NCI-H2227 treated with DMSO at 0.1 percent for 48 hours (cell line): ENCODE measurements at regions not wholly inside any gene's neighbourhood (a gene's known extent, or its start where the extent isn't known, plus 50 kb on each side); places are given as distances from the start of the nearest gene placed in this dataset.

Experiments
- DNase-seq: peaks from one replicate; lab custom pipeline; 2025; lab: John Stamatoyannopoulos, UW

GRCh38 chr6:87936065-87936464 is 111.6 kb upstream of the SPACA1 start:
- DNase-seq = no peak

DNA sequence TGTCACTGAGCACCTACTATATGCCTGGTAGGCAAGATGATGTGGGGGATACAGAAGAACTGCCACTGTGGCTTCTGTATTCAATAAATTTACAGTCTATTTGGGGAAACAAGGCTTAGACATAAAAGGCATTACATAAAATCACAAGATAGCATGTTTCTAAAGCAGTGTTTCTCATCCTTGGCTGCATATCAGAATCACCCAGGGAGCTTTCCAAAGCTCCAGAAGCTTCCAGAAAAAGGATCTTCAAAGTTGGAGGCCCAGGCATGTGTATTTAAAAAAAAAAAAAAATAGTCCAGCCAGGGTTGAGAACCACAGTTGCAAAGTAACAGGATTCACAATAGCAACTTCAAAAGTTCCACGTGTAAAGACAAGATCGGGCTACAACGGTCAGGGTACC is 112.4 kb upstream of the SPACA1 start:
- no peak for DNase-seq

GRCh38 chr6:87932361-87932760 is 115.3 kb upstream of the SPACA1 start:
- no peak for DNase-seq

GRCh38 chr6:87929843-87930288 is 117.8 kb upstream of the SPACA1 start:
- DNase-seq = peak; percentile 61

- DNase-seq = no peak
These were observed 121.0 kb upstream of the SPACA1 start for GRCh38 chr6:87926687-87927086.

GRCh38 chr6:87926072-87926471 is 121.6 kb upstream of the SPACA1 start:
- DNase-seq = no peak

DNA sequence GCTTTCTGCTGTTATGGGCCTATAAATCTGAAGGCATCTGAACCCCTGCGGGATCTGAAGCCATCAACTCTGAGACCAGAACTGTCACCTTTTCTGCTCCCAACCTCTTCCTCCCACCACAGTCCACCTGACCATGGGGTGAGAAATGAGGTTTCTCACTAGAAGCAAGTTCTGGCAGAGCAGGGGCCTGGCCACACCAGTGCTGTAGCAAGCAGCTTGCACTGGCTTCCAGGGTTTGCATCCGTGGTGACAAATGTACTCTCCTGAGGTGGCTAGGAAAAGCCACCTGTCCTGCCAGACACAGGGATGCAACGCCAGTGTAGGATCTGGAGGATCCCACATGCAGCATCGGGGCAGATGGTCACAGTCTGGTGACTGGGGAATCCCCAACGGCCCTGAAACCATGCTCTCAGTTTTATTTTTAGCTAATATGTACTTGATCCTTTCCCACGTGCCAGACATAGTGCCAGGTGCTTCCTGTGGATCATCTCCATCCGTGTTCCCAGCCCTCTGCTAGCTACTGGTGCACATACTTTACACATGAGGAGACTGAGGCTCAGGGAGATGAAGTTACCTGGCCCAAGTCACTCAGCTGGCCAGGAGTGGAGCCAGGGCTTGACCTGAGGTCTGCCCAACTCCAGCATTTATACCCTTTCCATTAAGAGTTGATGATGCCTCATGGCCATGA is 122.1 kb upstream of the SPACA1 start:
- no peak for DNase-seq

DNA sequence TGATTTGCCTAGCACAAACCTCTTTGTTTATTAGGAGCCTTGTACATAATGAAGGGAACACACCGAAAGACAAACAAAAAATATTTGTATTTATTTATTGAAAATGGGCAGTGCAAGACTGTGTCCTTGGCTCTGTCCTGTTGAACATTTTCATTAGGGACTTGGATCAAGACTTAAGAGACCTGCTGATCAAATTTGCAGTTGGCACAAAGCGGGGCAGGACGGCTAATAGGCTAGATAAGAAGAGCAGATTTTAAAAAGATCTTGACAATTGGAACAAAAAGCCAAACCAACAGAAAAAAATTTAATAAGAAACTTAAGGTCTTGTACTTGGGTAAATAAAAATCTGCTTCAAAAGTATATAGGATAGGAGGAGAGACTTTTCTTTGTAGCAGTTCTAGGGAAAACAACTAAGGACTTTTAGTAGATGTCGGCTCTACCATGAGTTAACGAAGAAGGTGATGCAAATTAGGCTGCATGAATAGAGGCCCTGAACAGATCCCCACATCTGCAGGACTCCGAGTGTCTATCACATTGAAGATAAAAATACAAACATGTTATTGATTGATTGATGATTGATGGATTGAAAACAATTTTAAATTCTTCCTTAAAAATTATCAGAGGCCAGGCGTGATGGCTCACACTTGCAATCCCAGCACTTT is 124.1 kb upstream of the SPACA1 start:
- DNase-seq = no peak

DNA sequence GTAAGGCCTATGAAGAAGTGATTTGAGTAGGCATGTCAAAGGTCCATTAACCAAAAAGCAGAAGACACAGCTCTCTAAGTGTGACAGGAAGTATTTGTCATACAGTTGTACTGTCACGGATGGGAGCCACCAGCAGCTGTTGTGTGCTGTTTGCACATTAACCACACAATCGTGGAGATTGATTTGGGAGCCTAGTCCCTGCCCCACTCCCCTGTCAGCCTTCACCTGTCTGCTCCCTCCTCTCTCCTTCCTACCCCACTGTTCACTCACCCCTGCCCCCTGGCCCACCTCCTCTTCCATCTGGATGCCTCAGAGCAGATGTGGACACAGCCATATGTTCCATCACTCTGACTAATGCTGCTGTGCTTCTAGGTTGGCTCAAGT is 124.7 kb upstream of the SPACA1 start:
- DNase-seq = no peak

DNA sequence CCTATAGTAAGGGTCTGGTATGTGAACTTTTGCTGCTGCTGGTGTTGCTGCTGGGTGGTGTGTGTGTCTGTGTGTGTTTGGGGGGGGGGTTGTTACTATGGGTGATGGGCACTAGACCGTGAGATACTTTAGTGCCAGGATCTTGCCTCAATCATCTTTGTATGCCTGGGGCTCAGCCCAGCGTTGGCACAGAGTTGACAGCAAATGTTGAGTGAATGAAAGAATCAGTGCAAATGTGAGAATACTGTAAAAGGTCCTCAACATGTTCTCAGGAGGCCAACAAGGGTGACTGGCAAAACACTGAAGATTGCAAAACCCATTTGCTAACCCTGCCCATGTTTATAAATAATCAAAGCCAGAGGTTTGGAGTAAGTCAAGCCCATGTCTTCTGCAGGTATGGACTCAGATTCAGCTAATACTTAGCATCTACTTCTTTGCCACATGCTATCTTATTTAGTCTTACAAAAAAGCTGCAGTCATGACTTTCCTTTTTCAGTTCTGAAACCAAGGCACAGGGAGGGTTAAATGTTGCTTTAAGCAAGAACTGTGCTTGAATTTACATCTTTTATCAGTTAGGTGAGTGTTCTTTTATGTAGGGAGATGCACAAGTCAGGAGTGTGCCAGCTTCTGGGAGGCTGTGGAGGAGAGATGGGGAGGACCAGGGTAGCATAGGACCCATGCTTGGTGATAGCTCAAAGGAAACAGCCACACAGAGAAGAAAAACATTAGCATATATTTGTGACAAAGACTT is 125.3 kb upstream of the SPACA1 start:
- DNase-seq = no peak

DNA sequence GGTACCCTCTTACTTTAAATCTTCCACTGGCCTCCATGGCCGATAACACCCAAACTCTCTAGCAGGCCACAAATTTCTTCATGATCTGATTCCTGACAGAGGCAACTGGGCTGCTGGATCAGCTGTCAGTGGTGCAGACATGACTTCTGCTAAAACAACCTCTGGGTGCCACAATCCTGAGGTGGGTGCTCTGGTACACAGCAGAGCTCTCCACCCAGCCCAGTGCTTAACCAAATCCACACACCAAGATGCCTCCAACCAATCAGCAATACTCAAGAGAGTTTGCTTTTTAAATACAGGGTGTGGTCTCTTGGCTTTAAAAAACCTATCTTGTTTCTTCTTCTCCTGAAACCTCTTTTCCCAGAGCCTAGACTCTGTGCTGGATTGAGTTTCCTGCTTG is 126.6 kb upstream of the SPACA1 start:
- DNase-seq = no peak

DNA sequence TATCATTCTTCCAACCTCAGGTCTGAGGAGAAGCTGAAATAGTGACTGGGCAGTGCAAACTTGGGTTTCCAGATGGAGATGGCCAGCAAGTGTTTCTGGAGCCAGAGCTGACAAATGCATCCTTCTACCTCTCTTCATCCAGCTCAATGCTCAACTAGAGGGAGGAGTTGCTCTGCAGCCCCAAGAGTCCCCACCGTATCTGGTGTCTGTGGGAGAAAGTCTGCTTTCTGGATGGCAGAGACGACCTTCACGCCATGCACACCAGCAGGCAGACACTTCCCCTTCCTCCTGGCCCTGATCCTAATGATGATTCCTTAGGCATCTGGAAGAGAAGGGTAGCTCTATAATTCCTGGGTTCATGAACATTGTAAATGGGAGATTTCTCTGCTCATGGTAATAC is 127.4 kb upstream of the SPACA1 start:
- DNase-seq = no peak

DNA sequence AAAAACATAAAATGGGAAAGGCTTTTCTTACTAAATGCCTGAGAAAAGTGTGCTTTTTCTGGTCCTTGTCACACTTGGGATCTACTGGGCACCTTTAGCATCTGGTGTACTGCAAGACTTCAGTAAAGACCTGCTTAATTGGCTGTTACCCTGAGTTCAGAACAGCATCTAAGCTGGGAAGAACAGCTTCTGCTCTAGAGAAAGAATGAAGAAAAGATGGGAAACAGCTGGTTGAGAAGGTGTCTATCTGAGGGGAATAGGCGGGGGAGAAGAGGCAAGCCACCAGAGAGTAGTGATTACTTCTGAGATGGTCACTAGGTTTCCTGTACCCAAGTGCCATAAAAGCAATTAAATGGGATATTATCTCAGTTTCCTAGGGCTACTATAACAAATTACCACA is 128.2 kb upstream of the SPACA1 start:
- no peak for DNase-seq

- DNase-seq = no peak
These were observed 128.6 kb upstream of the SPACA1 start for GRCh38 chr6:87919001-87919400.

DNA sequence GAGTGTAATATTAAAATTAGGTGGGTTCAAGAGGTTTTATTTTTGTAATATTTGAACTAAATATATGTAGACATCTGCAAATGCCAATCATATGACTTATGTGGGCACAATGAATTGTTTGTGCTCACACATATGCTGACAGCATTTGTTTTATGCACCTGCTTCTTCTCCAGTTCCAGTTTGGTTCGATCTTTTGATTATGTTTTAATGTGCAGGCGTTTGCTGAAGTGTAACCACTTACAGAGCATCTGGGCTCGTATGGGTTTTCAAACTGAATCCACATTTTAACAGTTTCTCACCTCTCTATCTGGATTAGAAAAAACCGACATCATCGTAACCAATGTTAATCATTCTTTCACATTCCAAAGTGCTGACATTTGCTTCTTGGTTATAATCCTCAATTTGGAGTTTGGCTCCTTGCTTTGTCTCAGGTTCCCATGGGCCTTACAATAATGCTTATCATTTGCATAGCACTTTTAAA is 129.1 kb upstream of the SPACA1 start:
- no peak for DNase-seq

GRCh38 chr6:87917886-87918285 is 129.8 kb upstream of the SPACA1 start:
- no peak for DNase-seq

DNA sequence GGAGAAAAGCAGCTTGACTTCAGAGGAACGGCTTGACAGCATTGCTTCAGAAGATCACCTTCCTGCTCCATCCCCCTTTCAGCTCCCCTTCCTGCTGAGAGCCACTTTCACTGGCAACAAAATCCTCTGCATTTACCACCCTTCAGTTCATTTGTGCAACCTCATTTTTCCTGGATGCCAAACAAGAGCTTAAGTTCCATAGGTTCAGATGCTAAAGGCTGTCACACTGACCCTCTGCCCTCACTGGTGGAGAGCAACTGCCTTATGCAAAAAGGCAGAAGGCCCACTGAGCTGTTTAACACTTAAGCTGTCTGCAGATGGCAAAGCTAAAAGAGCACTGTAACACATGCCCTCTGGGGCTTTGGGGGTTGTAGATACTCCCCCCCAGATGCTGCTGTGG is 131.2 kb upstream of the SPACA1 start:
- no peak for DNase-seq

DNA sequence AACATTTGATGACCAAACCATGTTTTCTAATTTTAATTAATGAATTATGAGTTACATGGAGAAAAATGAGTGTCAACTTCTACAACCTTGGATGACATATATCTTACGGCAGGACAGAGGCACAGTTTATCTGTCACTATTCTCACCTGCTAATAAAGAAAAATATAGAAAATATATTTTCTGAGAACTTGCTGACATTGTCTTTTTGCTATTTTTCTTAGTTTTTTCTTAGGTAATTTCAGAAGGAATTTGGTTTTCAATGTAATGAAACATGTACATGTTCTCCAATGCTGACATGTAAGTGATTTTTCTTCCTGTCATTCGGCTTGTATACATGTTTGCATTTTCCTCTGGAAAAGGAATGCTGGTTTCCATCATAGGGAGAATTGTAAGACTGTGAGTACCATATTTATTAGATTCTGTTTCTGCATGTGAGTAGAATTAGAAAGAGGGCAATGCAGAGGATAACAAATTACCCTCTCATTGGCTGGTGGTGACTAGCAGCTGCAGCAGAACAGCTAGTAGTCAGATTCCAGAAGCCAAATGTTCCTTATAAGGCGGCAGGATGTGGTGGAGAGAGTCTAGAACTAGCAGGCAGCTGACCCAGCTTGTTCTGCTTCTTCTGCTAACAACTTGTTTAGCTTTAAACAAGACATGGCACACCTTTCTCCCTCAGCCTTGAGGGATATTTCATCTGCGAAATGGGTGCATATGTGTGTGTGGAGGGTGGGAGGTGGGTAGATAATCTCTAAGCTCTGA is 132.8 kb upstream of the SPACA1 start:
- no peak for DNase-seq

- no peak for DNase-seq
These were observed 133.7 kb upstream of the SPACA1 start for GRCh38 chr6:87913974-87914373.

DNA sequence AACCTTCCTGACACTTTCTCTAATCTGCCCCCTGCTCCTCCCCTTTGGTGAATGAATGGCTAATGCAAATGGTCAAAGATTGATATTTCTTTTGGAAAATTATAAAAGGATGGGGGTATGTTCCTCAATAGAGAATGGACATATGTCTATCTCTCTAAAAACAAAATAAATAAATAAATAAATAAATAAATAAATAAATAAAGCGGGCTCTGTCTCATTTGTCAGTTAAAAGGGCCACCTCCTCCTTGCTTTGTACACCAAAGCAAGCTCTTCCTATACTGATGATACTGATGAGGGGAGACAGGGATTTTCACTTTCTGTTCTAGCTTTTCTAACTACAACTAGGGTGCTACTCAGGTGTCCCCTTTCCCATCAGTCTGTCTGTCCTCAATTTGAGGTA is 135.5 kb upstream of the SPACA1 start:
- no peak for DNase-seq

DNA sequence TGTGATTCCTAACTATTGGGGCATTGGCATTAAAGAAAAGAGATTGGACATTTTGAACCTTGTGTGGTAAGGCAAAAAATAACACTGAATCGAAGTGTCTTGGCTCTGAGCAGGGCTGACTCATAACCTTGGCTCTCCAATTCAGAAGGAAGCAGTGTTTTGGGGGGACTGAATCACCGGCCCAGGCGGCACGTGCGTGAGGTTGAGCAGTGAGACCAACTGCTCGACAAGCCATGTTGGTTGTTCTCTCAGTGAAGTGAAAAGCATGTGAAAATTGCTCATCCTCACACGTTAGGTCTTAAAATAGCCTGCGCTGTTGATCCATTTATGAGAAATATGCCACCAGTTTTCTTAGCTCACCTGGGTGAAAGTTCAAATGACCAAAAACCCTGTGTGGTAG is 137.8 kb upstream of the SPACA1 start:
- DNase-seq = no peak
